ENCODE measurements at regions not wholly inside any gene's neighbourhood (a gene's known extent, or its start where the extent isn't known, plus 50 kb on each side); places are given as distances from the start of the nearest gene placed in this dataset.
"Not testable (repeated sequence)": the region's sequence is repeated elsewhere in the genome, so short reads cannot be mapped to it uniquely, and the experiment has no call there.

GRCh38 chr20:12947691-12948090 lies 61.1 kb upstream of the SPTLC3 start:
- TF ChIP-seq POLR2A (IDR thresholded peaks at IDR 0.05) (no peak), CTCF (IDR thresholded peaks at IDR 0.05) (no peak), POLR2AphosphoS5 (IDR thresholded peaks at IDR 0.05) (no peak)

GRCh38 chr20:12949429-12949980 lies 59.3 kb upstream of the SPTLC3 start:
- Histone ChIP-seq H3K9me3 (no peaks in the 10 kb centered on the region), H3K4me3 (no peak overlapping the region), H3K36me3 (no peaks in the 10 kb centered on the region), H3K27me3 (no peaks in the 10 kb centered on the region), H3K4me1 (no peaks in the 10 kb centered on the region), H3K27ac (no peak overlapping the region)
- DNase-seq (ENCODE audit: low spot score in 2 of 2): no peak
- TF ChIP-seq POLR2A (IDR thresholded peaks at IDR 0.05) (no peak), POLR2AphosphoS5 (IDR thresholded peaks at IDR 0.05) (no peak), CTCF (IDR thresholded peaks at IDR 0.05) (no peak)
- intact Hi-C loops (cut with DNase I; ENCODE audit: low total_unique reads): no loop called here

More at GRCh38 chr20:12947691-12948090, 61.1 kb upstream of the SPTLC3 start:
- no peaks in the 10 kb centered on the region for H3K9me3 ChIP-seq
- no peaks in the 10 kb centered on the region for H3K36me3 ChIP-seq
- no peak overlapping the region for H3K4me3 ChIP-seq
- no peak overlapping the region for H3K27ac ChIP-seq
- H3K27me3 ChIP-seq: no peaks in the 10 kb centered on the region
- H3K4me1 ChIP-seq: no peaks in the 10 kb centered on the region
- no peak for DNase-seq (ENCODE audit: low spot score in 2 of 2)
- intact Hi-C loops (cut with DNase I; ENCODE audit: low total_unique reads): no loop called here

- H3K27ac ChIP-seq; H3K36me3 ChIP-seq; H3K4me3 ChIP-seq; H3K9me3 ChIP-seq; intact Hi-C loops (cut with DNase I; ENCODE audit: low total_unique reads); DNase-seq (ENCODE audit: low spot score in 2 of 2); H3K4me1 ChIP-seq; H3K27me3 ChIP-seq: not testable (repeated sequence)
These were observed 54.5 kb upstream of the SPTLC3 start for GRCh38 chr20:12954254-12954653.

- Histone ChIP-seq H3K36me3 (no peaks in the 10 kb centered on the region), H3K27me3 (no peaks in the 10 kb centered on the region), H3K4me1 (no peaks in the 10 kb centered on the region), H3K4me3 (no peak overlapping the region), H3K9me3 (no peaks in the 10 kb centered on the region), H3K27ac (no peak overlapping the region)
- DNase-seq (ENCODE audit: low spot score in 2 of 2): no peak
- TF ChIP-seq POLR2A (IDR thresholded peaks at IDR 0.05): no peak
- TF ChIP-seq CTCF (IDR thresholded peaks at IDR 0.05): no peak
- TF ChIP-seq POLR2AphosphoS5 (IDR thresholded peaks at IDR 0.05): no peak
- intact Hi-C loops (cut with DNase I; ENCODE audit: low total_unique reads): no loop called here
These were observed 53.2 kb upstream of the SPTLC3 start for GRCh38 chr20:12955611-12956010.

- no peak for DNase-seq (ENCODE audit: low spot score in 2 of 2)
- Histone ChIP-seq H3K4me3 (no peak overlapping the region), H3K9me3 (no peaks in the 10 kb centered on the region), H3K27me3 (no peaks in the 10 kb centered on the region), H3K4me1 (no peaks in the 10 kb centered on the region), H3K27ac (no peak overlapping the region), H3K36me3 (no peaks in the 10 kb centered on the region)
- intact Hi-C loops (cut with DNase I; ENCODE audit: low total_unique reads): no loop called here
- no peak for TF ChIP-seq POLR2AphosphoS5 (IDR thresholded peaks at IDR 0.05)
These were observed 52.5 kb upstream of the SPTLC3 start for GRCh38 chr20:12956303-12956702.

GRCh38 chr20:12957968-12958367 lies 50.8 kb upstream of the SPTLC3 start:
- H3K4me1 ChIP-seq: no peaks in the 10 kb centered on the region
- H3K27ac ChIP-seq: no peak overlapping the region
- TF ChIP-seq CTCF (IDR thresholded peaks at IDR 0.05) (no peak), POLR2A (IDR thresholded peaks at IDR 0.05) (no peak), POLR2AphosphoS5 (IDR thresholded peaks at IDR 0.05) (no peak)
- H3K9me3 ChIP-seq: no peaks in the 10 kb centered on the region
- no peak overlapping the region for H3K4me3 ChIP-seq
- H3K36me3 ChIP-seq: no peaks in the 10 kb centered on the region
- no peak for DNase-seq (ENCODE audit: low spot score in 2 of 2)
- intact Hi-C loops (cut with DNase I; ENCODE audit: low total_unique reads): no loop called here
- no peaks in the 10 kb centered on the region for H3K27me3 ChIP-seq
